NCI-H460 (cell line): ENCODE measurements at regions not wholly inside any gene's neighbourhood (a gene's known extent, or its start where the extent isn't known, plus 50 kb on each side); places are given as distances from the start of the nearest gene placed in this dataset.
"Not testable (repeated sequence)": the region's sequence is repeated elsewhere in the genome, so short reads cannot be mapped to it uniquely, and the experiment has no call there.

Source experiments
- DNase-seq: peaks from one replicate; pipeline ENCODE4 v3.0.0-alpha.2; 2016; ENCODE audit warnings: low read depth; ENCODE audit errors: extremely low read depth

DNA sequence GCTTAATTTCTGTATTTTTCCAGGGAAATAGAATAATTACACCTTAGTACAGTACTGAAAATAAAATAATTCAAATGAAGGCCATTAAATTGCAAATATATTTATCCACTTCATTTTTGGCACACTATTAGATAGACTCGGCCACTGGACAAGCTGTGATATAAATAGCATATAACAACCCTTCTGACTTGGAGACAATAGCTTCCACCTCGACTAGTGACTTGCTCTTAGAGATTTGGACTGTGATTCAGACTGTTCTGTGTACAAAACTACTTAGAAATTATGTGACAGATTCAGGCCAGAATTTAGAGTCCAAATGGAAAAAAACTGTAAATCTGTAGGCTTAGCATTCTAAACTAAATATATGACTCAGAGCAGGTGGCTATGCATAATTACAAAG is 949.9 kb downstream of the LRFN5 start:
- no peak for DNase-seq

DNA sequence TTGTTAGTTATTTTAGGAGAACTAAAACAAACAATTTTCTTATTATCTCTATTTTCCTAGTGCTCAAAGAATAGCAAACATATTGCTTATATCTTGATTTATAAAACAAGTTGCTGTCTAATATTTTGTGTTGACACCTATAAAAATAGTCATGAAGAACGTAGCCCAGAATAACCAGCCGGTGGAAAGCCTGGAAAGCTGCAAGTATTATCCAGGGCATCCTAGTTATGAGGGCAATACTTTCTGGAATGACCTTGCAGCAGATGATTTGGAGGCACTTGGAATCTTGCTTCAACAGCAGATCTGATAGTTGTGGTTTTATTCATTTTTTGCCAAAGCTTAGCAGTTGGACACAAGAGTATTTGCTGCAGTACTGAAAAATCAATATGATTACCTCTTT is 948.7 kb downstream of the LRFN5 start:
- no peak for DNase-seq

DNA sequence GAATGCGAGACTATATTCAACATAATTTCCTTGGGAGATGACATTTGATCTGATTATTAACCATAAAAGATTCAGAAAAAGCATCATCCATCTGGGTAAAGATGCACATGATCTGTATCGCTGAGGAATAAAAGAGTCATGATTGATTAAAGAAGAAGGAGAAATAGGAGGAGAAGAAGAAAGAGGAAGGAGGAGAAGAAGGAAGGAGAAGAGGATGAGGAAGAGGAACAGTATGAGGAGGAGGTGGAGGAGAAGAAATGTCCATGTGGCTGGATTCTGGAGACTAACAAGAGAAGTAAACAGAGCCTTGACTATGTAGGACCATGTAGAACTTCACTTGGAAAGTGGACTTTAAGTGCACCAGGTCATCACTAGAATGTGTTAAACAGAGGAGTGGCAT is 947.4 kb downstream of the LRFN5 start:
- DNase-seq: no peak

DNA sequence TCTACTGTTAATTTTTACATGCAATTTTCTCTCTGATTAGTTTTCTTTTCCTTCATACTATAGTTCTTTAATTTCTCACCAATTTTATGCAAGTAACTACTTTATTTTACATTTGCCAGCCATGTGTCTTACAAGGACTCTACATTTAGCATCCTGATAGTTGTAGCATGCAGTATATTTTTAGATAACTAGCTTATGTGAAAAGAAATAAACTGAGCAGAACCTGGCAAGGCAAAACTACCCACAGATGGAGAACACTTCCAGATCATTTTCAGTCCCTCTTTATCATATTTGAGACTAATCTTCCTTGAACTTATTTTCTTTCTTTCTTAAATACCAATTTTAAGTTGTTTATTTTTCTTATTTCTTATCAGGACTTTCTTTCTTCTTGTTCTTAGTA is 943.6 kb downstream of the LRFN5 start:
- no peak for DNase-seq

DNA sequence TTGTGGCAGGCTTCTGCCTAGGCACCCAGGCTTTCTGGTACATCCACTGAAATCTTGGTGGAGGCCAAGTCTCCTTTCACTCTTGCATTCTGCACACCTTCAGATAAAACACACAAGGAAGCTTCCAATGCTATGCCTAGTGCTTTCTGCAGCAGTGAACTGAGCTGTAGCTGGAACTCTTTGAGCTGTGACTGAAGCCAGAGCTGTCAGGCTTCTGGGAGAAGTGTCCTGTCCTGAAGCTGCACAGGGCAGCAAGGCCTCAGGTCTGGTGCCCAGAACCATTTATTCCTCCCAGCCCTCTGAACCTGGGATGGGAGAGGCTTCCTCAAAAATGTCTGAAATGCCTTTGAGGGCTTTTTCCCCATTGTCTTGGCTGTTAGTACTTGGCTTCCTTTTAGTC is 941.7 kb downstream of the LRFN5 start:
- no peak for DNase-seq

DNA sequence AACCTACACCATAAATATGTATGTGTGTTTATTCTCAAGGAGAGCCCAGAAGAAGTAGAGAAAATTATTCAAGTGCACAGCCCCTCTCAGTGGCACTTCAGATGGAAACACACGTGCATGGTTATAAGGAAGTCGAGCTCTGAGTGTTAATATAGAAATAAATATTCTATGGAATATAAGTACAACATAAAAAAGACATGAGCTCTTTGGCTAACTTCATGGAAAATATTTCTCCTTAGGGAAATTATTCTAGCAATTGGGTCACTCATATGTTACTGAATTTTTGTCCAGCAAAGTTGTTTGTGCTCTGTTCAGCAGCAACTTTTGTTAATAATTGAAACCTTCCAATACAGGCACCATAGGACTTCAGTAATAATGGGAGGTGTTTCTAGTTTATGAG is 939.0 kb downstream of the LRFN5 start:
- DNase-seq: no peak

DNA sequence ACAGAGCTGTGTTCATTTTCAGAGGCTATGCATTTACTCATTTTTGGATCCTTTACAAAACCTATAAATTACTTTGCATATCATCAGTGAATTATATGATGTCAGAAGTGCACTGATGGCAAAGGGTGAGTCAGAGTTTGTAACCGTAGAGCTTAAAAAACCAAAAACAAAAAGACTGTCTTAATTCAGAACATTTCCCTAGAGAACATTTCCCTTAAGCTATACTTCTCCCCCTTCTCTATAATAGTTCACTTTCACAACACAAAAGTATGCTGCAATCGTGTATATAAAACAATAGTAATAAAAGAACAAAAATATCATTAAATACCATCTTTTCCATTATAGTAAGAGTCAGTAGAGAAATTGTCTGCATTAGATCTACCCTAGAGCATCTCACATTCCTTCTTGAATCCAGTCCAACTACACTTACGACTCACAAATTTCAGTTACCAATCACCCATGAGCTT is 934.9 kb downstream of the LRFN5 start:
- DNase-seq: no peak

DNA sequence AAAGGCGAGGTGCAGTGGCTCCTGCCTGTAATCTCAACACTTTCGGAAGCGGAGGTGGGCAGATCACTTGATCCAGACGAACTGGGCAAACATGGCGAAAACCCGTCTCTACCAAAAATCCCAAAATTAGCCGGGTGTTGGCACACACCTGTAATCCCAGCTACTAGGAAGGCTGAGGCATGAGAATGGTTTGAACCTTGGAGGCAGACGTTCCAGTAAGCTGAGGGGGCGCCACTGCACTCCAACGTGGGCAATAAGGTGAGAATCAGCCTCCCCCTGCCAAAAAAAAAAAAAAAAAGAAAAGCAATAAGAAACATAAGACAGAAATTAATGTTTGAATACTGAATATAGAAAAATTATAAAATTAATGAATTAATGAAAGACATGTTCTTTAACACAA is 928.7 kb downstream of the LRFN5 start:
- DNase-seq: no peak

DNA sequence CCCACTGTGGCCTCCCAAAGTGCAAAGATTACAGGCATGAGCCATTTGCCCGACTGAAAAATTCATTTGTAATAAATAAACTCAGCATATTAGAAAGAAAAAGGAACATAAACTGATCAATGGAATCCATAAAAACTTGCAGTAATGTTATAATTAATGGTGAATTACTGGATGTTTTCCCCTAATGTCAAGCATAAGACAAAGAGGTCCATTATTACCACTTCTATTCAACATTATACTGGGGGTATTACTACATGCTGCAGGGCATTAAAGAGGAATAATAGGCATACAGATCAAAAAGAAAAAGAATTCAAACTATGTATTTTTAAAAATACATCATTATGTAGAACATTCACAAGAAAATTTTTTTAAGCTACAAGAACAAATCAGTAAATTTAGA is 926.8 kb downstream of the LRFN5 start:
- no peak for DNase-seq

DNA sequence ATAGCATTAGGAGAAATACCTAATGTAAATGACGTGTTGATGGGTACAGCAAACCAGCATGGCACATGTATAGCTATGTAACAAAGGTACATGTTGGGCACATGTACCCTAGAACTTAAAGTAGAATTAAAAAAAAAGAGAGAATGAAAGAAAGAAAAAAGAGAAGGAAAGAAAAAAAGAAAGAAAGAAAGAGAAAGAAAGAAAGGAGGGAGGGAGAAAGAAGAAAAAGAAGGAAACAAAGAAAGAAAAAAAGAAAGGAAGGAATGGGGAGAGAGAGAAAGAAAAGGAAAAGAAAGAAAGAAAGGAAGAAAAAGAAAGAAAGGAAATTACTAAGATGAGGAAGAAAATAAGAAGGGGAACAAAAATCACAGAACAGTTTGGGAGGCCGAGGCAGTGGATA is 925.5 kb downstream of the LRFN5 start:
- no peak for DNase-seq

DNA sequence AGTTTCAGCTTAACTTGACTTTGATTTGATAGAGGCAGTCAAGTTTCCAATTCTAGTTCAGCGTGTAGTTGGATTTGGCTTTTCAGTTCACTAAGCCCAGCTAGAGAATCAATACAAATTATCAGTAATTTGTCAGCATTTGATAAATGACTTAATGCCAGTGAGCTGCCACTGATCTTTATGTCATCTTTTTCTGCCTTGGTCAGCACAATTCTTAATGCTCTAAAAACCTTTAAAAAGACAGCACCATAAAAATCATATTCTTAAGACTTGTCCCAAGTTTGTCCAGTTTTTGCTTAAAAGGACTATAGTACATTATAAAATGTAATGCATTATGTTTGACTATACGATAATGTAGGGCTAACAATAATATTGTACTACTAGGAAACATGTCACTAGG is 920.5 kb downstream of the LRFN5 start:
- DNase-seq: no peak

DNA sequence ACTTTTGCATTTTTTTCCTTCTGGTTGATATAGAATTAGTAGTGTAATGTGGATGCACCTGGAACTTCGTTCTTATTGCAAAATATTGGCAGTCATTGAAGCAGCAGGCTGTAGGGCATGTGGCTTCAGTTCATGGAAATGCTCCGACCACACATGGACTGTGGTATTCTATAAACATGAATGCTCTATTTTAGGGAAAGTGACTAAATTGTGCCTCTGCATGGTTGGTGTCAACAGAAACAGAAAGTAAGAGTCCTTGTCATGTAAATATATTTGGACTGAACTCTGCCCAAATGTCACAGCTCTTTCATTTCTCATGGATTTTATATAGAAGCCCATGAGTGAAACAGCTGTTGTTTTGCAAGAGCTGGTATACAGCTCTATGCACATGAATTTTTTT is 917.0 kb downstream of the LRFN5 start:
- DNase-seq: no peak

DNA sequence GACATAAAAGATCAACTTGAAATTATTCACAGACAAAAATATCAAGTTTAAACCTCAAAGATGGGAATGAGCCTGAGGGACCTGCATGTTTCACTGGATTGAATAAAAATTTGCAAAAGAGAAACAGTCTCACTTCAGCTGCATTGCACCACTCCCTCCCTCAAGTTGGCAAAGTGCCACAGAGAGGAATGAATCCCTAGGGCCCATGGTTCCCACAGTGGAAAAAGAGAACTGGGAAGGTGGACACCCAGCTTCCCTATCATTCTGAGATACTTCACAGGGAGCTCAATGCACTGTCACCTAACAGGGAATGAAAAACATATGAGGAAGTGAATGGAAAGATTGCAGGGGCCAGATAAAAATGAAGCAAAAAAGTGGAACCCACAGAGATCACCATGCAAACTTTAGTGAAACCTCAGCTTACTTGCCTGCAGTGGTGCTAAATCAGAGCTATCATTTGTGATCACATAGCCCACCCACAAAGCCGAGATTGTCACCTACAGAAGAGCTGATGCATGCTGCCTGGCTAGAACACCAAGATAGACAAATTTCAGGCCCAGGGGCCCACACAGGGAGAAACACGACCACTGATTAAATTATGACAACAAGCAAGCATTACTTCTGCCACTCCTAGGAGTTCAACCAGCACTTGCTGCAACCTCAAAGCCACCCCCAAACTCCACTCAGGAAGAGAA is 911.3 kb downstream of the LRFN5 start:
- DNase-seq: no peak

DNA sequence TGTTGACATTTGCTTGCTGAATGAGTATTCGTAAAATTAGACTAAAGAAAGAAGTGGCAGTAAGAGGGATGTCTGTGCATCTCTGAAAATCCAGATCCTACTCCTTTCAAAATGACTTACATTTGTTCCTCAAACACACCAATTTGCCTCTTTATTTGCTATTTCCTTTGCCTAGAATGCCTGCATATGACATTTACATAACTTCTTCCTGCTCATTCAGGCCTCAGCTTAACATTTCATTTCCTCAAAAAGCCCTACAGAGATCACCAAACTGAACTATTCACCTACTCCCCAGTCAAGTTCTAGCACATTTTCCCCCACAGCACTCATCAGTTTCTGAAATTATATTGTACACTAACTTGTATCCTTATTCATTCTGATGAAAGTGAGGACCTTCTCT is 907.2 kb downstream of the LRFN5 start:
- no peak for DNase-seq

DNA sequence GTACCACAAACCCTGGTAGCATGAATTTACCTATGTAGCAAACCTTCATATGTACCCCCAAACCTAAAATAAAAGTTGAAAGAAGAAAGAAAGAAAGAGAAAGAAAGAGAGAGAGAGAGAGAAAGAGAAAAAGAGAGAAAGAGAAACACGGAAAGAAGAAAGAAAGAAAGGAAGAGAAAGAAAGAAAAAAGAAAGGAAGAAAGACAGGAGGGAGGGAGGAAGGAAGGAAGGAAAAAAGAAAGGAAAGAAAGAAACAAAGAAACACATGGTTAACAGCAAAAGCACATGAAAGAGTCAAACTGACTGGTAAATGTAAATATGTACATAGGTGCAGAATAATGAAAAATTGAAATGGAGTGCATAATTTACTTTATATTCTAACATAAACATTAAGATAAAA is 903.4 kb downstream of the LRFN5 start:
- no peak for DNase-seq

DNA sequence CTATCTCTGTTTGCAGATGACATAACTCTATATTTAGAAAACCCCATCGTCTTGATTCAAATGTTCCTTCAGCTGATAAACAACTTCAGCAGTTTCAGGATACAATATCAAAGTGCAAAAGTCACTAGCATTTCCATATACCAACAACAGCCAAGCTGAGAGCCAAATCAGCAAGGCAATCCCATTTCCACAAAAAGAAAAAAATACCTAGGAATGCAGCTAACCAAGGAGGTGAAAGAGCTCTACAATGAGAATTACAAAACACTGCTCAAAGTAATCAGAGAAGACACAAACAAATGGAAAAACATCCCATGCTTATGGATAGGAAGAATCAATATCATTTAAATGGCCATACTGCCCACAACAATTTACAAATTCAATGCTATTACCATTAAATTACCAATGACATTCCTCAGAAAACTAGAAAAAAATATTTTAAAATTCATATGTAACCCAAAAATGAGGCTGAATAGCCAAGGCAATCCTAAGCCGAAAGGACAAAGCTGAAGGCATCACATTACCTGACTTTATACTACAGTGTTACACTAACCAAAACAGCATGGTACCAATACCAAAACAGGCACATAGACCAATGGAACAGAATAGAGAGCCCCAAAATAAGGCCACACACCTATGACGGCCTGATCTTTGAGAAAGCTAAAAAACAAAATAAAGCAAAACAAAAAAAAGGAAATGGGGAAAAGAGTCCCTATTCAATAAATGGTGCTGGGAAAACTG is 901.7 kb downstream of the LRFN5 start:
- no peak for DNase-seq

DNA sequence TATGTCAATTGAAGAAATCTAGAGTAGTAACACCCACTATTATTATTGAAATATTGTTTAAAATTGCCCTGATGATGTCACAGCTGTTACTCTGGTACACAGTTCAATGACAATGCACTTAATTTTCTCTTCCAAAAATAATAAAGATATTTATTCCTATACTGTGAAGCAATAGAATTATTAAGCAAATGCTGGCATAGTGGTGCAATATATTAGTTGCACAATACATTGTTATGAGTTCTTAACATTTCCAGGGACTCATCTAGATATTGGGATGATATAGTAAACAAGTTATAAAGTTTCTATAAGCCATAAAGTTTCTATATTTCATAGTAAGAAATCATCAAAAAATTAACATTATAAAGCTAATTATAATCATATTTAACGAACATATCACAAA is 897.8 kb downstream of the LRFN5 start:
- no peak for DNase-seq

DNA sequence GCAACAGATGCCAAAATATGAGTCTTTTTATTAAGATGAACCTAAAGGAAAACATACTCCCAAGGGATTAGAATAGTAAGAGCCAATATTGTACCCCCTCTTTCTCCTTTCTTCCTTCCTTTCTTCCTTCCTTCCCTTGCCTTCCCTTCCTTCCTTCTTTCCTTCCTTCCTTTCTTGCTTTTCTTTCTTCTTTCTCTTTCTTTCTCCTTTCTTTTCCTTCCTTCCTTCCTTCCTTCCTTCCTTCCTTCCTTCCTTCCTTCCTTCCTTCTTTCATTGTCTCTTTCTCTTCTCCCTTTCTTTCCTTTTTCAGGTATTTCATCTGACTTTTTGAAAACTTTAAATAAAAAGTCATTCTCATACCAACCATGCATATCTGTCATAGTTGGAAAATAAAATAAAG is 892.5 kb downstream of the LRFN5 start:
- no peak for DNase-seq

DNA sequence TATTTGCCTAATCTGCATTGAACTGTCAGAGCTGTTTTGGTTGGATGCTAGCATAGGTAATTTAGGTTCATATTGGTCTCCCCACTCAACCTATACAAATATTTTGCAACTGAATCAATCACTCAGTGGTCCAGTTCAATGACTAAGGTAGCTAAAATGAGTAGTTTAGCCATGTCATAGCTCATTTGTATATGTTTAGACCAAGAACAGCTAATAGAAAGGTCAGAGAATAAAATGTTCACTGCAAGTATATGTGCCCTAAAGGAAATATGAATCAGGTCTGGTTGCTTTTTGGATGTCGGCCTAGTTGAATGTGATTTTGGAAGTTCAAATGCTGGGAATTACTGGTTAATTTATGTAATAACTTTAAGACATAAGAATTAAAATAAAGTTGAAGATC is 883.9 kb downstream of the LRFN5 start:
- no peak for DNase-seq

DNA sequence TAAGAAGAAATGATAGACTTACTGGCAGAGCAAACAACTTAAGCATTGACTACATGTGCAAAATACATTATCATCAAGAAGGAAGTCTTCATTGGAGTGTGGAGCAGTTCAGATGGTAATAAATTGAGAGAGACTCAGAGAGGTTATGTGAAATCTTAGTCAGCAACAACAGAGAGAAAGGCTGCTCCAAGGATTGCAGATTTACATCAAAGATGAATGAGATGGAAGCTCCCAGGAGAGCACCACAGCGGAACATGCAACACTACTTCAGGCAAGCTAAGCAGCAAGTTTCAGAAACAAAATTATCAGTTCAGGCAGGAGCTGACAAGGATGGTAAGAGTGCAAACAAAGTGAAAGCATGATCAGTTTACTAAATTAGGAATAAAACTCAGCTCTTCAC is 882.3 kb downstream of the LRFN5 start:
- DNase-seq: no peak

DNA sequence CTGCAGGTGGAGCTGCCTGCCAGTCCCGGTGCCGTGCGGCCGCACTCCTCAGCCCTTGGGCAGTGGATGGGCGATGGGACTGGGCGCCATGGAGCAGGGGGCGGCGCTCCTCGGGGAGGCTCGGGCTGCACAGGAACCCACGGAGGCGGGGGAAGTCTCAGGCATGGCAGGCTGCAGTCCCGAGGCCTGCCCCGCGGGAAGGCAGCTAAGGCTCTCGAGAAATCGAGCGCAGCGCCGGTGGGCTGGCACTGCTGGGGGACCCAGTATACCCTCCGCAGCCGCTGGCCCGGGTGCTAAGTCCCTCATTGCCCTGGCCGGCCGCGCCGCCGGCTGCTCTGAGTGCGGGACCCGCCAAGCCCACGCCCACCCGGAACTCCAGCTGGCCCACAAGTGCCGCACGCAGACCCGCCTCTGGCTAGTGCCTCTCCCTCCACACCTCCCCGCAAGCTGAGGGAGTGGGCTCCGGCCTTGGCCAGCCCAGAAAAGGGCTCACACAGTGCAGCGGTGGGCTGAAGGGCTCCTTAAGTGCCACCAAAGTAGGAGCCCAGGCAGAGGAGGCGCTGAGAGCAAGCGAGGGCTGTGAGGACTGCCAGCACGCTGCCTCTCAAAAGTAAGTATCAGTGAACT is 875.8 kb downstream of the LRFN5 start:
- DNase-seq: not testable (repeated sequence)

DNA sequence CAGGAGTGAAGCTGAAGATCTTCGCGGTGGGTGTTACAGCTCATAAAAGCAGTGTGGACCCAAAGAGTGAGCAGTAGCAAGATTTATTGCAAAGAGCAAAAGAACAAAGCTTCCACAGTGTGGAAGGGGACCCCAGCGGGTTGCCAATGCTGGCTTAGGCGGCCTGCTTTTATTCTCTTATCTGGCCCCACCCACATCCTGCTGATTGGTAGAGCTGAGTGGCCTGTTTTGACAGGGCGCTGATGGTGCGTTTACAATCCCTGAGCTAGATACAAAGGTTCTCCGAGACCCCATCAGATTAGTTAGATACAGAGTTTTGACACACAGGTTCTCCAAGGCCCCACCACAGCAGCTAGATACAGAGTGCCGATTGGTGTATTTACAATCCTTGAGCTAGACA is 875.0 kb downstream of the LRFN5 start:
- not testable (repeated sequence) for DNase-seq
